HL-60 (cell line): ENCODE measurements at regions not wholly inside any gene's neighbourhood (a gene's known extent, or its start where the extent isn't known, plus 50 kb on each side); places are given as distances from the start of the nearest gene placed in this dataset.

ENCODE experiments used
- DNase-seq, 2 experiments: peaks; one replicate each; pipeline ENCODE4 v3.0.0-alpha.2; 2010 to 2020; ENCODE audit warnings: low read depth in 1 of 2, low spot score in 1 of 2
- H3K27ac ChIP-seq: fragments of 250-450 bp; sonication (Bioruptor Pico); replicated peaks from 2 replicates; pipeline ENCODE4 v1.5.1; 2020; ENCODE audit warnings: mild to moderate bottlenecking, moderate library complexity
- H3K27me3 ChIP-seq: fragments of 250-450 bp; sonication (Bioruptor Pico); 2 replicates; pipeline ENCODE4 v1.5.1; 2021; ENCODE audit warnings: mild to moderate bottlenecking, moderate library complexity; ENCODE audit not compliant: insufficient read depth, poor library complexity, severe bottlenecking
- H3K4me3 ChIP-seq: replicated peaks from 2 replicates; pipeline ENCODE4 v1.5.1; 2011; ENCODE audit warnings: mild to moderate bottlenecking, control low read depth, low read length; ENCODE audit not compliant: insufficient read depth
- GABPA ChIP-seq: IDR thresholded peaks from 2 replicates; pipeline ENCODE4 v1.6.1; 2012; ENCODE audit warnings: low read depth
- POLR2AphosphoS5 ChIP-seq: IDR thresholded peaks from 2 replicates; pipeline ENCODE4 v1.6.1; 2012; ENCODE audit warnings: low read depth
- SPI1 ChIP-seq: IDR thresholded peaks from 2 replicates; pipeline ENCODE4 v1.6.1; 2012; ENCODE audit warnings: low read depth, mild to moderate bottlenecking, borderline replicate concordance
- TF ChIP-seq, protein P1 (sequence below): IDR thresholded peaks from one replicate; pipeline ENCODE4 v1.5.1; 2011; ENCODE audit warnings: low read length, control low read depth, inconsistent platforms; ENCODE audit not compliant: insufficient read depth
- TF ChIP-seq, protein P2 (sequence below): IDR thresholded peaks from 2 replicates; pipeline ENCODE4 v1.6.1; 2012; ENCODE audit warnings: low read depth; ENCODE audit not compliant: insufficient replicate concordance

DNA sequence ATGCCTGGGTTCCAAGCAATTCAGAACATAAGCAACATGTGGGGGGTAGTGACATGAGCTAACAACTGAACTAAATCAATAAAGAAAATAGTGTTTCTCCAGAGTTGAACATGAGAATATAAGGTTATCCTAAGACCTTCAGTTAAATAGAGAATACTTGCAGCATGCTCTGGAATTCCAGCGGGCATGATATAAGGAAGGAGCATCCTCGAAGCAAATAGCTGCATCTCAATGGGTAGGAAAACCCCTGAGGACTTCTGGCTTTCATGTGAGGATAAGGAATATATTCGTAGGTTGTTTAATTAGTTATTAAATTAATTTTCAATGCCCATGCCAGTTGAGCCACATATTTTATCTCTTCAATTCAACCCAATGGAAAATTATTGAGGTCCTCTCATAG, 631.2 kb upstream of the EPHA7 start:
- TF ChIP-seq, protein P1, sequence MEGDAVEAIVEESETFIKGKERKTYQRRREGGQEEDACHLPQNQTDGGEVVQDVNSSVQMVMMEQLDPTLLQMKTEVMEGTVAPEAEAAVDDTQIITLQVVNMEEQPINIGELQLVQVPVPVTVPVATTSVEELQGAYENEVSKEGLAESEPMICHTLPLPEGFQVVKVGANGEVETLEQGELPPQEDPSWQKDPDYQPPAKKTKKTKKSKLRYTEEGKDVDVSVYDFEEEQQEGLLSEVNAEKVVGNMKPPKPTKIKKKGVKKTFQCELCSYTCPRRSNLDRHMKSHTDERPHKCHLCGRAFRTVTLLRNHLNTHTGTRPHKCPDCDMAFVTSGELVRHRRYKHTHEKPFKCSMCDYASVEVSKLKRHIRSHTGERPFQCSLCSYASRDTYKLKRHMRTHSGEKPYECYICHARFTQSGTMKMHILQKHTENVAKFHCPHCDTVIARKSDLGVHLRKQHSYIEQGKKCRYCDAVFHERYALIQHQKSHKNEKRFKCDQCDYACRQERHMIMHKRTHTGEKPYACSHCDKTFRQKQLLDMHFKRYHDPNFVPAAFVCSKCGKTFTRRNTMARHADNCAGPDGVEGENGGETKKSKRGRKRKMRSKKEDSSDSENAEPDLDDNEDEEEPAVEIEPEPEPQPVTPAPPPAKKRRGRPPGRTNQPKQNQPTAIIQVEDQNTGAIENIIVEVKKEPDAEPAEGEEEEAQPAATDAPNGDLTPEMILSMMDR, result no peak
- TF ChIP-seq, protein P2, sequence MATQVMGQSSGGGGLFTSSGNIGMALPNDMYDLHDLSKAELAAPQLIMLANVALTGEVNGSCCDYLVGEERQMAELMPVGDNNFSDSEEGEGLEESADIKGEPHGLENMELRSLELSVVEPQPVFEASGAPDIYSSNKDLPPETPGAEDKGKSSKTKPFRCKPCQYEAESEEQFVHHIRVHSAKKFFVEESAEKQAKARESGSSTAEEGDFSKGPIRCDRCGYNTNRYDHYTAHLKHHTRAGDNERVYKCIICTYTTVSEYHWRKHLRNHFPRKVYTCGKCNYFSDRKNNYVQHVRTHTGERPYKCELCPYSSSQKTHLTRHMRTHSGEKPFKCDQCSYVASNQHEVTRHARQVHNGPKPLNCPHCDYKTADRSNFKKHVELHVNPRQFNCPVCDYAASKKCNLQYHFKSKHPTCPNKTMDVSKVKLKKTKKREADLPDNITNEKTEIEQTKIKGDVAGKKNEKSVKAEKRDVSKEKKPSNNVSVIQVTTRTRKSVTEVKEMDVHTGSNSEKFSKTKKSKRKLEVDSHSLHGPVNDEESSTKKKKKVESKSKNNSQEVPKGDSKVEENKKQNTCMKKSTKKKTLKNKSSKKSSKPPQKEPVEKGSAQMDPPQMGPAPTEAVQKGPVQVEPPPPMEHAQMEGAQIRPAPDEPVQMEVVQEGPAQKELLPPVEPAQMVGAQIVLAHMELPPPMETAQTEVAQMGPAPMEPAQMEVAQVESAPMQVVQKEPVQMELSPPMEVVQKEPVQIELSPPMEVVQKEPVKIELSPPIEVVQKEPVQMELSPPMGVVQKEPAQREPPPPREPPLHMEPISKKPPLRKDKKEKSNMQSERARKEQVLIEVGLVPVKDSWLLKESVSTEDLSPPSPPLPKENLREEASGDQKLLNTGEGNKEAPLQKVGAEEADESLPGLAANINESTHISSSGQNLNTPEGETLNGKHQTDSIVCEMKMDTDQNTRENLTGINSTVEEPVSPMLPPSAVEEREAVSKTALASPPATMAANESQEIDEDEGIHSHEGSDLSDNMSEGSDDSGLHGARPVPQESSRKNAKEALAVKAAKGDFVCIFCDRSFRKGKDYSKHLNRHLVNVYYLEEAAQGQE, result no peak
- no peak for TF ChIP-seq GABPA
- TF ChIP-seq POLR2AphosphoS5, result no peak
- TF ChIP-seq SPI1, result no peak
- H3K27me3 ChIP-seq, result no peaks in the 10 kb centered on the region
- H3K27ac ChIP-seq, result no peak overlapping the region
- H3K4me3 ChIP-seq, result no peak overlapping the region
- DNase-seq, result no peak

DNA sequence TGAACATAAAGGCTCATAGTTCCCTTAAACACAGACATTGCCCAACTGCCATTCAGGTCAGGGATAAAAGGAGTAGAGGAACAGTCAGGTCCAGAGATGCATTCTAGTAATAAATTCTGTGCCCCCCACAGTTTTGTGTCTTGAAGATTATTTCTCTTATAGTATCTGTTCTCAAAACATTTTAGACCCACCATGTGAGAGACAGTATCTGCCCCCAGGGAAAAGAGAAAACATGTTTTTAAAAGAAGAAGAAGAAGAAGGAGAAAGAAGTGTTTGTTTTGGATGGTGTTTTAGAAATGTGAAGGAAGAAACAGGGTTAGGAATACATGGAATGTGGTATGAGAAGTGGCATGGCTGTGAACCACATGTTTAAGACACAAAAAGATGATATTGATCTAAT, 629.6 kb upstream of the EPHA7 start:
- H3K27ac ChIP-seq, result no peak overlapping the region
- DNase-seq, result no peak
- H3K4me3 ChIP-seq, result no peak overlapping the region
- TF ChIP-seq, protein P1, result no peak
- TF ChIP-seq SPI1 (no peak), GABPA (no peak)
- H3K27me3 ChIP-seq, result no peaks in the 10 kb centered on the region

DNA sequence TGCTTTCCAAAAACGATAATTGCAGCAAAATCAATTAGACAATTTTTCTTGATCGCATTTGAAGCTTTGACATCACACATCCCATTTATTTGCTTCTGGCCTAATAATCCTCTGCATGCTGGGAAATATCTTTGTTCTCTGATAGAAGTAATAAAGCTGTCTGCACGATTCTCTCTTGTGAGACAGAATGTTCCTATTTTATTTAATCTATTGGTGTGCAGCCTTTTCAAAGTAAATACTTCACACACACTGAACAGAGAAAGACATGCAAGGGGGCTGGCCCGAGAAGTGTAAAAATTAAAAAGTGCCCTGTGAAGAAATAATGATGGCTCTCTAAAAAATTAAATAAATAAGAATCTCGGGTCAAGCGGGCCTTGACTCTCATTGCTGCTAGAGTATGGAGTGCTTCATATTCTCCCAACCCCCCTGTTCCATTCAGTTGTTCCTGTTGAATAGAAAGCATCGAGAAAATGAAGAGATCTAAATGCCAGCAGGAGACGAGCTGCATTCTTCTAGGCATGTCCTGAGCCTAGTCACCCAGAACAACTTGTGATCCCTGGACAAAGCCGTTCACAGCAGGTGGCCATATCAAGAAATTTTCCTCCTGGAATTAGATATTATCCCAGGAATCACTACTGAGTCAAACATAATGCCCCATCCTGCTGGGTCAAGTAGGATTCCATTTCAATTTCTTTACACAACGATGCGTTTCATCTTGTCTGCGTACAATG, 625.9 kb upstream of the EPHA7 start:
- no peak overlapping the region for H3K4me3 ChIP-seq
- H3K27ac ChIP-seq, result no peak overlapping the region

More for the DNA sequence above, 625.9 kb upstream of the EPHA7 start:
- TF ChIP-seq SPI1 (no peak), POLR2AphosphoS5 (no peak), GABPA (no peak)
- TF ChIP-seq, protein P1, result no peak
- TF ChIP-seq, protein P2, result no peak
- DNase-seq, result no peak
- no peaks in the 10 kb centered on the region for H3K27me3 ChIP-seq
